ENCODE measurements at regions not wholly inside any gene's neighbourhood (a gene's known extent, or its start where the extent isn't known, plus 50 kb on each side); places are given as distances from the start of the nearest gene placed in this dataset.

DNA sequence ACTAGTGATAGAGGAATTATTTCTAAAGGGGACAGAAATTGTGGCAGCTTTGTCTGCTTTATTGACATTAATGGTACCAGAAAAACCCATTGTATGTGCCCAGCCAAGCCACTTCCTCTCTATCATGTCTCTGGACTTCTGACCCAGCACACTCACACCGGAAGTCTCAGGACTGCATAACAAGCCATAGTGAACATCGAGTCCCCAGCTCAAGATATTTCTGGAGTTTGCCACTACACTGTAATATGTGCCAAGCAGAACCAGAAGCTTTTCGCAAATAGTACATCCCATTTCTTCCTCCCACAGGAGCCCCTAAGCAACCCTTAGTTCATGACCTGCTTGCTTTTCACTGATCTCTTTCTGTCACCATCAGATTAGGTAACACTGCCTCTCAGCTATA, 187.4 kb upstream of the GHR start:
- TF ChIP-seq RAD21 (IDR thresholded peaks at IDR 0.05; ENCODE audit: low read depth) (no peak), EP300 (IDR thresholded peaks at IDR 0.05; ENCODE audit: borderline replicate concordance) (no peak), FOXM1 (IDR thresholded peaks at IDR 0.05; ENCODE audit: borderline replicate concordance, low read depth) (no peak), TCF12 (IDR thresholded peaks at IDR 0.05; ENCODE audit: low read depth) (no peak), TEAD4 (IDR thresholded peaks at IDR 0.05) (no peak), TAF1 (IDR thresholded peaks at IDR 0.05; ENCODE audit: low read depth) (no peak), YY1 (IDR thresholded peaks at IDR 0.05; ENCODE audit: low read depth) (no peak), CREB1 (IDR thresholded peaks at IDR 0.05; ENCODE audit: low read depth) (no peak), NFIC (IDR thresholded peaks at IDR 0.05) (no peak), CEBPB (IDR thresholded peaks at IDR 0.05) (no peak)
- TF ChIP-seq, protein P1, sequence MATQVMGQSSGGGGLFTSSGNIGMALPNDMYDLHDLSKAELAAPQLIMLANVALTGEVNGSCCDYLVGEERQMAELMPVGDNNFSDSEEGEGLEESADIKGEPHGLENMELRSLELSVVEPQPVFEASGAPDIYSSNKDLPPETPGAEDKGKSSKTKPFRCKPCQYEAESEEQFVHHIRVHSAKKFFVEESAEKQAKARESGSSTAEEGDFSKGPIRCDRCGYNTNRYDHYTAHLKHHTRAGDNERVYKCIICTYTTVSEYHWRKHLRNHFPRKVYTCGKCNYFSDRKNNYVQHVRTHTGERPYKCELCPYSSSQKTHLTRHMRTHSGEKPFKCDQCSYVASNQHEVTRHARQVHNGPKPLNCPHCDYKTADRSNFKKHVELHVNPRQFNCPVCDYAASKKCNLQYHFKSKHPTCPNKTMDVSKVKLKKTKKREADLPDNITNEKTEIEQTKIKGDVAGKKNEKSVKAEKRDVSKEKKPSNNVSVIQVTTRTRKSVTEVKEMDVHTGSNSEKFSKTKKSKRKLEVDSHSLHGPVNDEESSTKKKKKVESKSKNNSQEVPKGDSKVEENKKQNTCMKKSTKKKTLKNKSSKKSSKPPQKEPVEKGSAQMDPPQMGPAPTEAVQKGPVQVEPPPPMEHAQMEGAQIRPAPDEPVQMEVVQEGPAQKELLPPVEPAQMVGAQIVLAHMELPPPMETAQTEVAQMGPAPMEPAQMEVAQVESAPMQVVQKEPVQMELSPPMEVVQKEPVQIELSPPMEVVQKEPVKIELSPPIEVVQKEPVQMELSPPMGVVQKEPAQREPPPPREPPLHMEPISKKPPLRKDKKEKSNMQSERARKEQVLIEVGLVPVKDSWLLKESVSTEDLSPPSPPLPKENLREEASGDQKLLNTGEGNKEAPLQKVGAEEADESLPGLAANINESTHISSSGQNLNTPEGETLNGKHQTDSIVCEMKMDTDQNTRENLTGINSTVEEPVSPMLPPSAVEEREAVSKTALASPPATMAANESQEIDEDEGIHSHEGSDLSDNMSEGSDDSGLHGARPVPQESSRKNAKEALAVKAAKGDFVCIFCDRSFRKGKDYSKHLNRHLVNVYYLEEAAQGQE (IDR thresholded peaks at IDR 0.05; ENCODE audit: low read depth): no peak
- TF ChIP-seq, protein P2, sequence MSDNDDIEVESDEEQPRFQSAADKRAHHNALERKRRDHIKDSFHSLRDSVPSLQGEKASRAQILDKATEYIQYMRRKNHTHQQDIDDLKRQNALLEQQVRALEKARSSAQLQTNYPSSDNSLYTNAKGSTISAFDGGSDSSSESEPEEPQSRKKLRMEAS (IDR thresholded peaks at IDR 0.05): no peak

Measured in Ishikawa (cell line).